ENCODE measurements at regions not wholly inside any gene's neighbourhood (a gene's known extent, or its start where the extent isn't known, plus 50 kb on each side); places are given as distances from the start of the nearest gene placed in this dataset.

- TF ChIP-seq ZNF140 (CRISPR knock-in tag; IDR thresholded peaks at IDR 0.05): no peak
- no peak for TF ChIP-seq HINFP (tag; conservative IDR thresholded peaks at IDR 0.05; ENCODE audit: low read depth)
- TF ChIP-seq HOXB6 (CRISPR knock-in tag; IDR thresholded peaks at IDR 0.05; ENCODE audit: borderline replicate concordance): no peak
Observed at GRCh38 chr3:21919383-21919782, 168.4 kb upstream of the ZNF385D start (continued).

- Histone ChIP-seq H3K4me2 (ENCODE audit: insufficient read depth, low read length) (no peak overlapping the region), H3K9me3 (replicated peaks; ENCODE audit: control insufficient read depth, insufficient read depth, low read depth, low read length) (no peaks in the 10 kb centered on the region), H3K4me3 (no peak overlapping the region), H3K9me1 (ENCODE audit: control insufficient read depth, insufficient read depth, low read length) (no peaks in the 10 kb centered on the region), H4K20me1 (replicated peaks; ENCODE audit: control insufficient read depth, insufficient read depth, low read length) (no peaks in the 10 kb centered on the region), H3K36me3 (ENCODE audit: control insufficient read depth, insufficient read depth, low read length) (no peaks in the 10 kb centered on the region), H3K79me2 (ENCODE audit: control insufficient read depth, insufficient read depth, low read length) (no peaks in the 10 kb centered on the region), H3K9ac (ENCODE audit: insufficient read depth in 1 of 2, low read depth in 2 of 2, low read length in 2 of 2) (no peak overlapping the region), H2AFZ (ENCODE audit: low read depth, low read length) (no peak overlapping the region), H3K27ac (ENCODE audit: extremely low read depth, low read depth, low read length) (no peak overlapping the region), H3K27me3 (ENCODE audit: control insufficient read depth in 2 of 2, insufficient read depth in 2 of 2, low read length in 2 of 2) (no peaks in the 10 kb centered on the region), H3K4me1 (replicated peaks in 1 of 2; ENCODE audit: control insufficient read depth in 2 of 2, insufficient read depth in 2 of 2, low read length in 2 of 2) (no peaks in the 10 kb centered on the region)
- 6% methylated on average over 1 of the region's 1 CpG for WGBS (ENCODE audit: insufficient coverage, low coverage, missing lambda C conversion rate)
- TF ChIP-seq ESRRB (CRISPR knock-in tag; IDR thresholded peaks at IDR 0.05; ENCODE audit: borderline replicate concordance) (no peak), SAFB2 (IDR thresholded peaks at IDR 0.05; ENCODE audit: borderline replicate concordance, low read depth, low read length, severe bottlenecking) (no peak), ATF3 (IDR thresholded peaks at IDR 0.05) (no peak), ATF3 (CRISPR knock-in tag; conservative IDR thresholded peaks at IDR 0.05) (no peak), HMG20A (CRISPR knock-in tag; conservative IDR thresholded peaks at IDR 0.05) (no peak), MIER1 (IDR thresholded peaks at IDR 0.05; ENCODE audit: low read depth) (no peak), MCM3 (IDR thresholded peaks at IDR 0.05) (no peak), ZBTB2 (IDR thresholded peaks at IDR 0.05) (no peak), SNIP1 (IDR thresholded peaks at IDR 0.05; ENCODE audit: low read depth) (no peak), POLR3G (IDR thresholded peaks at IDR 0.05; ENCODE audit: extremely low read depth, insufficient read length, insufficient replicate concordance) (no peak), NR4A1 (CRISPR knock-in tag; IDR thresholded peaks at IDR 0.05) (no peak), NR4A1 (tag; IDR thresholded peaks at IDR 0.05) (no peak), ZNF77 (CRISPR knock-in tag; IDR thresholded peaks at IDR 0.05) (no peak), ZNF347 (CRISPR knock-in tag; IDR thresholded peaks at IDR 0.05; ENCODE audit: low read depth) (no peak), SMARCB1 (IDR thresholded peaks at IDR 0.05; ENCODE audit: insufficient read length, low read depth) (no peak), EZH2 (IDR thresholded peaks at IDR 0.05; ENCODE audit: borderline replicate concordance, low read depth, low read length) (no peak), ZNF253 (CRISPR knock-in tag; conservative IDR thresholded peaks at IDR 0.05) (no peak)
- CTCF ChIA-PET (ENCODE audit: low intra/inter-chr PET ratio): no interaction called here
- in situ Hi-C loops (cut with MboI) (no loop called here), intact Hi-C loops (cut with micrococcal nuclease) (no loop called here)
- BruUV-seq (replicated peaks): no TSS peak
- FAIRE-seq (no peak), ATAC-seq (no peak), DNase-seq (ENCODE audit: extremely low read depth in 1 of 4, low spot score in 3 of 4) (no peak)
- POLR2A ChIA-PET: no interaction called here
Observed at GRCh38 chr3:21920421-21920861, 169.4 kb upstream of the ZNF385D start.
